ENCODE measurements at regions not wholly inside any gene's neighbourhood (a gene's known extent, or its start where the extent isn't known, plus 50 kb on each side); places are given as distances from the start of the nearest gene placed in this dataset.
"Not testable (repeated sequence)": the region's sequence is repeated elsewhere in the genome, so short reads cannot be mapped to it uniquely, and the experiment has no call there.

- no peak for DNase-seq (ENCODE audit: low spot score)
These were observed 158.8 kb downstream of the IL20RB start for GRCh38 chr3:137116619-137117018.

- peak; percentile 21 for DNase-seq (ENCODE audit: low spot score)
These were observed 164.0 kb downstream of the IL20RB start for GRCh38 chr3:137121704-137122314.

- no peak for DNase-seq (ENCODE audit: low spot score)
These were observed 173.3 kb downstream of the IL20RB start for GRCh38 chr3:137131081-137131480.

- no peak for DNase-seq (ENCODE audit: low spot score)
These were observed 176.6 kb downstream of the IL20RB start for GRCh38 chr3:137134431-137134830.

- no peak for DNase-seq (ENCODE audit: low spot score)
These were observed 190.6 kb downstream of the IL20RB start for GRCh38 chr3:137148406-137148805.

- no peak for DNase-seq (ENCODE audit: low spot score)
These were observed 191.1 kb downstream of the IL20RB start for GRCh38 chr3:137148917-137149316.

GRCh38 chr3:137150825-137151224, 193.0 kb downstream of the IL20RB start:
- DNase-seq (ENCODE audit: low spot score) = no peak

GRCh38 chr3:137153046-137153445, 195.3 kb downstream of the IL20RB start:
- DNase-seq (ENCODE audit: low spot score) = not testable (repeated sequence)

- no peak for DNase-seq (ENCODE audit: low spot score)
These were observed 205.6 kb downstream of the IL20RB start for GRCh38 chr3:137163241-137163871.

- no peak for DNase-seq (ENCODE audit: low spot score)
These were observed 206.2 kb downstream of the IL20RB start for GRCh38 chr3:137163958-137164357.

- DNase-seq (ENCODE audit: low spot score) = no peak
These were observed 207.5 kb downstream of the IL20RB start for GRCh38 chr3:137165117-137165806.

GRCh38 chr3:137171834-137172603, 214.2 kb downstream of the IL20RB start:
- no peak for DNase-seq (ENCODE audit: low spot score)

- DNase-seq (ENCODE audit: low spot score) = no peak
These were observed 214.9 kb downstream of the IL20RB start for GRCh38 chr3:137172728-137173127.

- no peak for DNase-seq (ENCODE audit: low spot score)
These were observed 216.7 kb downstream of the IL20RB start for GRCh38 chr3:137174514-137174913.

- no peak for DNase-seq (ENCODE audit: low spot score)
These were observed 222.4 kb downstream of the IL20RB start for GRCh38 chr3:137180220-137180619.

GRCh38 chr3:137191133-137191923, 233.5 kb downstream of the IL20RB start:
- DNase-seq (ENCODE audit: low spot score) = no peak

GRCh38 chr3:137191951-137192350, 234.2 kb downstream of the IL20RB start:
- DNase-seq (ENCODE audit: low spot score) = no peak

GRCh38 chr3:137194301-137194700, 236.5 kb downstream of the IL20RB start:
- DNase-seq (ENCODE audit: low spot score) = no peak

- not testable (repeated sequence) for DNase-seq (ENCODE audit: low spot score)
These were observed 240.6 kb downstream of the IL20RB start for GRCh38 chr3:137198374-137198773.

- no peak for DNase-seq (ENCODE audit: low spot score)
These were observed 241.9 kb downstream of the IL20RB start for GRCh38 chr3:137199678-137200077.

GRCh38 chr3:137201066-137201465, 243.3 kb downstream of the IL20RB start:
- no peak for DNase-seq (ENCODE audit: low spot score)

GRCh38 chr3:137202941-137203340, 245.2 kb downstream of the IL20RB start:
- DNase-seq (ENCODE audit: low spot score) = no peak

Measured in HuH-7 (cell line).